ENCODE measurements at regions not wholly inside any gene's neighbourhood (a gene's known extent, or its start where the extent isn't known, plus 50 kb on each side); places are given as distances from the start of the nearest gene placed in this dataset.
A peak's percentile ranks its signal among the peaks of the same experiment; 100 is the strongest.

- TF ChIP-seq CTCF (IDR thresholded peaks at IDR 0.05): no peak
- no peak for TF ChIP-seq EZH2phosphoT487 (IDR thresholded peaks at IDR 0.05; ENCODE audit: borderline replicate concordance, low read depth)
- TF ChIP-seq EP300 (IDR thresholded peaks at IDR 0.05; ENCODE audit: borderline replicate concordance in 1 of 2, low read depth in 1 of 2, low read length in 1 of 2): no peak
- TF ChIP-seq REST (IDR thresholded peaks at IDR 0.05; ENCODE audit: low read depth, low read length): peak; percentile 94
- no peak for TF ChIP-seq RFX5 (IDR thresholded peaks at IDR 0.05; ENCODE audit: low read length)
- TF ChIP-seq YY1 (IDR thresholded peaks at IDR 0.05; ENCODE audit: low read depth): no peak
- TF ChIP-seq FOSL2 (IDR thresholded peaks at IDR 0.05; ENCODE audit: borderline replicate concordance, low read depth): no peak
- TF ChIP-seq POLR2AphosphoS5 (IDR thresholded peaks at IDR 0.05; ENCODE audit: low read depth, low read length): no peak
- no peak for TF ChIP-seq RAD21 (IDR thresholded peaks at IDR 0.05; ENCODE audit: low read length)
- TF ChIP-seq TAF1 (IDR thresholded peaks at IDR 0.05; ENCODE audit: borderline replicate concordance, low read depth, low read length): no peak
- no peak for TF ChIP-seq MAX (IDR thresholded peaks at IDR 0.05; ENCODE audit: low read depth)
These were observed 155.2 kb downstream of the DMRTA2 start for GRCh38 chr1:50268049-50268448.
